MG63 (cell line): ENCODE measurements at regions not wholly inside any gene's neighbourhood (a gene's known extent, or its start where the extent isn't known, plus 50 kb on each side); places are given as distances from the start of the nearest gene placed in this dataset.

Source experiments
- DNase-seq: peaks from one replicate; pipeline ENCODE4 v3.0.0-alpha.2; 2020
- H3K27me3 ChIP-seq: fragments of 250-450 bp; sonication (Bioruptor Pico); 2 replicates; pipeline ENCODE4 v1.5.1; 2020; ENCODE audit warnings: mild to moderate bottlenecking, moderate library complexity
- H3K36me3 ChIP-seq: fragments of 250-450 bp; sonication (Bioruptor Pico); 2 replicates; pipeline ENCODE4 v1.5.1; 2020; ENCODE audit warnings: mild to moderate bottlenecking, moderate library complexity
- H3K4me3 ChIP-seq: fragments of 250-450 bp; sonication (Bioruptor Pico); 2 replicates; pipeline ENCODE4 v1.5.1; 2020; ENCODE audit warnings: mild to moderate bottlenecking, moderate library complexity
- H3K9me3 ChIP-seq: fragments of 250-450 bp; sonication (Bioruptor Pico); 2 replicates; pipeline ENCODE4 v1.5.1; 2020; ENCODE audit warnings: mild to moderate bottlenecking, moderate library complexity

GRCh38 chr3:178083906-178084866 lies 452.1 kb upstream of the KCNMB2 start:
- Histone ChIP-seq H3K9me3 (no peaks in the 10 kb centered on the region), H3K36me3 (no peaks in the 10 kb centered on the region), H3K27me3 (no peaks in the 10 kb centered on the region), H3K4me3 (no peak overlapping the region)
- DNase-seq = no peak

GRCh38 chr3:178084938-178085816 lies 451.1 kb upstream of the KCNMB2 start:
- Histone ChIP-seq H3K4me3 (no peak overlapping the region), H3K9me3 (no peaks in the 10 kb centered on the region), H3K27me3 (no peaks in the 10 kb centered on the region), H3K36me3 (no peaks in the 10 kb centered on the region)
- peak; percentile 6 for DNase-seq

GRCh38 chr3:178085817-178086123 lies 450.5 kb upstream of the KCNMB2 start:
- Histone ChIP-seq H3K4me3 (no peak overlapping the region), H3K36me3 (no peaks in the 10 kb centered on the region), H3K9me3 (no peaks in the 10 kb centered on the region), H3K27me3 (no peaks in the 10 kb centered on the region)
- DNase-seq = no peak

- H3K4me3 ChIP-seq = no peak overlapping the region
- H3K9me3 ChIP-seq = no peaks in the 10 kb centered on the region
- DNase-seq = no peak
- no peaks in the 10 kb centered on the region for H3K36me3 ChIP-seq
- no peaks in the 10 kb centered on the region for H3K27me3 ChIP-seq
Measured at GRCh38 chr3:178086144-178086825, 450.0 kb upstream of the KCNMB2 start.

GRCh38 chr3:178087376-178087775 lies 448.9 kb upstream of the KCNMB2 start:
- Histone ChIP-seq H3K36me3 (no peaks in the 10 kb centered on the region), H3K27me3 (no peaks in the 10 kb centered on the region), H3K9me3 (no peaks in the 10 kb centered on the region), H3K4me3 (no peak overlapping the region)
- DNase-seq = no peak

GRCh38 chr3:178088963-178089362 lies 447.3 kb upstream of the KCNMB2 start:
- H3K9me3 ChIP-seq = peaks cover 6% of the 10 kb centered on the region; the same call in 1 of the 2 replicates
- H3K36me3 ChIP-seq = no peaks in the 10 kb centered on the region
- H3K27me3 ChIP-seq = no peaks in the 10 kb centered on the region
- DNase-seq = no peak
- H3K4me3 ChIP-seq = no peak overlapping the region

GRCh38 chr3:178090899-178091298 lies 445.3 kb upstream of the KCNMB2 start:
- no peaks in the 10 kb centered on the region for H3K36me3 ChIP-seq
- peaks cover 9% of the 10 kb centered on the region; the same call in 1 of the 2 replicates for H3K9me3 ChIP-seq
- H3K27me3 ChIP-seq = no peaks in the 10 kb centered on the region
- no peak for DNase-seq
- no peak overlapping the region for H3K4me3 ChIP-seq

GRCh38 chr3:178095522-178095921 lies 440.7 kb upstream of the KCNMB2 start:
- no peak for DNase-seq
- no peak overlapping the region for H3K4me3 ChIP-seq
- peaks cover 9% of the 10 kb centered on the region; the same call in 1 of the 2 replicates for H3K9me3 ChIP-seq
- H3K36me3 ChIP-seq = no peaks in the 10 kb centered on the region
- no peaks in the 10 kb centered on the region for H3K27me3 ChIP-seq

- Histone ChIP-seq H3K36me3 (no peaks in the 10 kb centered on the region), H3K9me3 (peaks cover 9% of the 10 kb centered on the region; the same call in 1 of the 2 replicates), H3K27me3 (no peaks in the 10 kb centered on the region), H3K4me3 (no peak overlapping the region)
- DNase-seq = no peak
Measured at GRCh38 chr3:178096955-178097354, 439.3 kb upstream of the KCNMB2 start.

- Histone ChIP-seq H3K4me3 (no peak overlapping the region), H3K27me3 (no peaks in the 10 kb centered on the region), H3K36me3 (no peaks in the 10 kb centered on the region), H3K9me3 (peaks cover 9% of the 10 kb centered on the region; the same call in 1 of the 2 replicates)
- DNase-seq = no peak
Measured at GRCh38 chr3:178097576-178097975, 438.7 kb upstream of the KCNMB2 start.

GRCh38 chr3:178099274-178099673 lies 437.0 kb upstream of the KCNMB2 start:
- no peak for DNase-seq
- H3K36me3 ChIP-seq = no peaks in the 10 kb centered on the region
- no peak overlapping the region for H3K4me3 ChIP-seq
- H3K9me3 ChIP-seq = peaks cover 3% of the 10 kb centered on the region; the same call in 1 of the 2 replicates
- no peaks in the 10 kb centered on the region for H3K27me3 ChIP-seq

- H3K9me3 ChIP-seq = peaks cover 3% of the 10 kb centered on the region; the same call in 1 of the 2 replicates
Measured at GRCh38 chr3:178099862-178100261, 436.4 kb upstream of the KCNMB2 start.

GRCh38 chr3:178100908-178101307 lies 435.3 kb upstream of the KCNMB2 start:
- H3K27me3 ChIP-seq = no peaks in the 10 kb centered on the region
- no peak overlapping the region for H3K4me3 ChIP-seq
- no peak for DNase-seq
- H3K9me3 ChIP-seq = no peaks in the 10 kb centered on the region; the same call in 1 of the 2 replicates
- H3K36me3 ChIP-seq = no peaks in the 10 kb centered on the region

More at GRCh38 chr3:178099862-178100261, 436.4 kb upstream of the KCNMB2 start:
- DNase-seq = no peak
- Histone ChIP-seq H3K36me3 (no peaks in the 10 kb centered on the region), H3K4me3 (no peak overlapping the region), H3K27me3 (no peaks in the 10 kb centered on the region)

- Histone ChIP-seq H3K27me3 (no peaks in the 10 kb centered on the region), H3K4me3 (no peak overlapping the region), H3K9me3 (no peaks in the 10 kb centered on the region), H3K36me3 (no peaks in the 10 kb centered on the region)
- no peak for DNase-seq
Measured at GRCh38 chr3:178103140-178103539, 433.1 kb upstream of the KCNMB2 start.

GRCh38 chr3:178107804-178108203 lies 428.4 kb upstream of the KCNMB2 start:
- no peak overlapping the region for H3K4me3 ChIP-seq
- DNase-seq = no peak
- H3K27me3 ChIP-seq = no peaks in the 10 kb centered on the region

GRCh38 chr3:178109691-178110090 lies 426.5 kb upstream of the KCNMB2 start:
- Histone ChIP-seq H3K4me3 (no peak overlapping the region), H3K36me3 (no peaks in the 10 kb centered on the region), H3K9me3 (no peaks in the 10 kb centered on the region), H3K27me3 (no peaks in the 10 kb centered on the region)
- DNase-seq = no peak

More at GRCh38 chr3:178107804-178108203, 428.4 kb upstream of the KCNMB2 start:
- Histone ChIP-seq H3K36me3 (no peaks in the 10 kb centered on the region), H3K9me3 (no peaks in the 10 kb centered on the region)

- Histone ChIP-seq H3K27me3 (no peaks in the 10 kb centered on the region), H3K9me3 (no peaks in the 10 kb centered on the region), H3K4me3 (no peak overlapping the region), H3K36me3 (no peaks in the 10 kb centered on the region)
- no peak for DNase-seq
Measured at GRCh38 chr3:178112134-178112533, 424.1 kb upstream of the KCNMB2 start.
